ENCODE measurements at regions not wholly inside any gene's neighbourhood (a gene's known extent, or its start where the extent isn't known, plus 50 kb on each side); places are given as distances from the start of the nearest gene placed in this dataset.
"Not testable (repeated sequence)": the region's sequence is repeated elsewhere in the genome, so short reads cannot be mapped to it uniquely, and the experiment has no call there.

- Mint-ChIP-seq H3K9me3 (no peaks in the 10 kb centered on the region), H3K4me3 (no peak overlapping the region), H3K27me3 (ENCODE audit: insufficient read depth) (peaks cover 7% of the 10 kb centered on the region; the same call in 1 of the 2 replicates), H3K27ac (no peak overlapping the region), H3K36me3 (ENCODE audit: low read depth) (no peaks in the 10 kb centered on the region), H3K4me1 (ENCODE audit: low read depth) (no peaks in the 10 kb centered on the region)
- DNase-seq, result no peak
- no peak for TF ChIP-seq CTCF (IDR thresholded peaks at IDR 0.05)
Observed at GRCh38 chr6:71681234-71681867, 205.0 kb upstream of the RIMS1 start.

GRCh38 chr6:71686021-71686677, 200.2 kb upstream of the RIMS1 start:
- H3K27ac Mint-ChIP-seq; H3K4me1 Mint-ChIP-seq (ENCODE audit: low read depth); H3K27me3 Mint-ChIP-seq (ENCODE audit: insufficient read depth); H3K4me3 Mint-ChIP-seq; DNase-seq; H3K36me3 Mint-ChIP-seq (ENCODE audit: low read depth); H3K9me3 Mint-ChIP-seq: not testable (repeated sequence)

GRCh38 chr6:71698702-71699101, 187.6 kb upstream of the RIMS1 start:
- H3K4me3 Mint-ChIP-seq, result no peak overlapping the region
- no peak overlapping the region for H3K27ac Mint-ChIP-seq
- no peaks in the 10 kb centered on the region for H3K36me3 Mint-ChIP-seq (ENCODE audit: low read depth)
- H3K9me3 Mint-ChIP-seq, result no peaks in the 10 kb centered on the region
- no peak for DNase-seq
- H3K4me1 Mint-ChIP-seq (ENCODE audit: low read depth), result no peaks in the 10 kb centered on the region
- peaks cover 5% of the 10 kb centered on the region; the same call in 1 of the 2 replicates for H3K27me3 Mint-ChIP-seq (ENCODE audit: insufficient read depth)
- no peak for TF ChIP-seq CTCF (IDR thresholded peaks at IDR 0.05)

- H3K27me3 Mint-ChIP-seq (ENCODE audit: insufficient read depth), result peaks cover 7% of the 10 kb centered on the region; the same call in 1 of the 2 replicates
- no peak for TF ChIP-seq CTCF (IDR thresholded peaks at IDR 0.05)
- no peaks in the 10 kb centered on the region for H3K9me3 Mint-ChIP-seq
Observed at GRCh38 chr6:71706523-71706922, 179.8 kb upstream of the RIMS1 start.

GRCh38 chr6:71707059-71707458, 179.3 kb upstream of the RIMS1 start:
- Mint-ChIP-seq H3K36me3 (ENCODE audit: low read depth) (no peaks in the 10 kb centered on the region), H3K4me1 (ENCODE audit: low read depth) (no peaks in the 10 kb centered on the region), H3K27ac (no peak overlapping the region), H3K4me3 (no peak overlapping the region), H3K9me3 (no peaks in the 10 kb centered on the region), H3K27me3 (ENCODE audit: insufficient read depth) (peaks cover 5% of the 10 kb centered on the region; the same call in 1 of the 2 replicates)
- no peak for TF ChIP-seq CTCF (IDR thresholded peaks at IDR 0.05)
- no peak for DNase-seq

More at GRCh38 chr6:71706523-71706922, 179.8 kb upstream of the RIMS1 start:
- no peak overlapping the region for H3K27ac Mint-ChIP-seq
- no peak for DNase-seq
- H3K4me1 Mint-ChIP-seq (ENCODE audit: low read depth), result no peaks in the 10 kb centered on the region
- H3K4me3 Mint-ChIP-seq, result no peak overlapping the region
- H3K36me3 Mint-ChIP-seq (ENCODE audit: low read depth), result no peaks in the 10 kb centered on the region

- peaks cover 23% of the 10 kb centered on the region for H3K4me1 Mint-ChIP-seq (ENCODE audit: low read depth)
- TF ChIP-seq CTCF (IDR thresholded peaks at IDR 0.05), result no peak
- H3K27ac Mint-ChIP-seq, result no peak overlapping the region
- H3K36me3 Mint-ChIP-seq (ENCODE audit: low read depth), result no peaks in the 10 kb centered on the region
- H3K9me3 Mint-ChIP-seq, result no peaks in the 10 kb centered on the region
- H3K27me3 Mint-ChIP-seq (ENCODE audit: insufficient read depth), result peaks cover 3% of the 10 kb centered on the region; the same call in 1 of the 2 replicates
- no peak for DNase-seq
- no peak overlapping the region for H3K4me3 Mint-ChIP-seq
Observed at GRCh38 chr6:71720705-71721104, 165.6 kb upstream of the RIMS1 start.
